HepG2 (cell line): ENCODE measurements at regions not wholly inside any gene's neighbourhood (a gene's known extent, or its start where the extent isn't known, plus 50 kb on each side); places are given as distances from the start of the nearest gene placed in this dataset.

ENCODE experiments used
- ATAC-seq: fragments of 200-7000 bp; cut with Tn5 transposase; 3 replicates; pipeline ENCODE4 v1.9.1; 2020; ENCODE audit warnings: mild to moderate bottlenecking, moderate library complexity
- BruUV-seq: library from RNA; stranded (reverse); fragments of 400-500 nt; replicated peaks from 2 replicates; lab custom pipeline; 2021; lab: Mats Ljungman, UMichigan
- CTCF ChIA-PET: fragments of 300-600 bp; formaldehyde crosslinking; extraction: SDS; loops from one replicate; lab custom pipeline; 2021; ENCODE audit warnings: low total read pairs, inconsistent platforms, low intra/inter-chr PET ratio; lab: Yijun Ruan, JAX
- POLR2A ChIA-PET: fragments of 350-600 bp; sonication (Branson Sonifier 250); formaldehyde crosslinking; loops from one replicate; lab custom pipeline; 2020; ENCODE audit warnings: antibody characterized with exemption, inconsistent platforms; lab: Yijun Ruan, JAX
- DNase-seq: peaks from one replicate; pipeline ENCODE4 v3.0.0-alpha.2; 2015; ENCODE audit warnings: low spot score
- FAIRE-seq: peaks from 3 replicates; lab custom pipeline; 2011; peaks lifted over from hg19 to GRCh38; lab: Jason Lieb, UNC
- H2AFZ ChIP-seq: one replicate; pipeline ENCODE4 v1.6.1; 2011; ENCODE audit warnings: low read length, inconsistent platforms
- H3K27ac ChIP-seq: fragments of 300-600 bp; 3 replicates; pipeline ENCODE4 v1.8.0; 2011; ENCODE audit warnings: mixed run types, mild to moderate bottlenecking, mixed read lengths, low read length, inconsistent platforms; ENCODE audit not compliant: insufficient read depth; ENCODE audit errors: extremely low read length
- H3K27me3 ChIP-seq, 2 experiments: fragments of 200-600 bp in 1 of 2; 2 replicates in 1 of 2; 3 replicates in 1 of 2; pipeline versions ENCODE4 v1.6.0 to v1.8.0; 2011; ENCODE audit warnings: low read length in 2 of 2, mild to moderate bottlenecking in 2 of 2, moderate library complexity in 2 of 2, inconsistent platforms in 1 of 2; ENCODE audit not compliant: insufficient read depth in 2 of 2, control insufficient read depth in 1 of 2
- H3K36me3 ChIP-seq, 2 experiments: fragments of 200-600 bp in 1 of 2; replicated peaks in 1 of 2; 2 replicates in 1 of 2; 3 replicates in 1 of 2; pipeline versions ENCODE4 v1.5.1 to v1.8.0; 2011; ENCODE audit warnings: low read length in 2 of 2, inconsistent platforms in 1 of 2; ENCODE audit not compliant: insufficient read depth in 2 of 2, control insufficient read depth in 1 of 2
- H3K4me1 ChIP-seq: 2 replicates; pipeline ENCODE4 v1.5.1; 2012; ENCODE audit warnings: low read length, inconsistent platforms; ENCODE audit not compliant: insufficient read depth
- H3K4me2 ChIP-seq: 2 replicates; pipeline ENCODE4 v1.6.0; 2011; ENCODE audit warnings: low read depth, low read length, inconsistent platforms
- H3K4me3 ChIP-seq, 3 experiments: fragments of 200-600 bp in 1 of 3; sonication (generic), shearing (Covaris generic) in 1 of 3; replicated peaks in 1 of 3; 2 replicates each; pipeline ENCODE4 v1.5.1; 2011 to 2016; ENCODE audit warnings: low read length in 3 of 3, inconsistent platforms in 2 of 3, low read depth in 2 of 3, mild to moderate bottlenecking in 2 of 3, control low read depth in 1 of 3, mixed read lengths in 1 of 3; ENCODE audit not compliant: insufficient read depth in 1 of 3
- H3K79me2 ChIP-seq: one replicate; pipeline ENCODE4 v1.6.1; 2011; ENCODE audit warnings: low read length, inconsistent platforms; ENCODE audit not compliant: insufficient read depth
- H3K9ac ChIP-seq: 2 replicates; pipeline ENCODE4 v1.6.0; 2011; ENCODE audit warnings: mild to moderate bottlenecking, low read depth, low read length, inconsistent platforms; ENCODE audit not compliant: insufficient read depth
- H3K9me3 ChIP-seq: 2 replicates; pipeline ENCODE4 v1.5.1; 2012; ENCODE audit warnings: mild to moderate bottlenecking, low read length
- H4K20me1 ChIP-seq: 2 replicates; pipeline ENCODE4 v1.6.0; 2011; ENCODE audit warnings: inconsistent platforms, mild to moderate bottlenecking, low read length, moderate library complexity; ENCODE audit not compliant: insufficient read depth
- FOXK2 ChIP-seq: fragments of 450-650 bp; IDR thresholded peaks from 2 replicates; pipeline ENCODE4 v1.6.1; 2016
- TFE3 ChIP-seq: IDR thresholded peaks from 2 replicates; pipeline ENCODE4 v1.6.1; 2016
- ZBTB33 ChIP-seq: sonication (generic); formaldehyde crosslinking; IDR thresholded peaks from 2 replicates; pipeline ENCODE4 v1.4.0; 2020; ENCODE audit warnings: missing genetic modification reagents
- ZBTB7A ChIP-seq: sonication (generic); formaldehyde crosslinking; IDR thresholded peaks from 2 replicates; pipeline ENCODE4 v1.8.0; 2022; ENCODE audit warnings: mild to moderate bottlenecking, missing genetic modification reagents
- ZNF414 ChIP-seq: sonication (generic); formaldehyde crosslinking; IDR thresholded peaks from 2 replicates; pipeline ENCODE4 v1.5.0; 2020; ENCODE audit warnings: missing genetic modification reagents
- WGBS: methylation state at CpG from one replicate; pipeline ENCODE4 v1.1.6; 2017; ENCODE audit warnings: low lambda C conversion rate; 5-methylcytosine and 5-hydroxymethylcytosine counted together
- in situ Hi-C: cut with HindIII; loops from 2 replicates; pipeline ENCODE4 v1.10.0; 2017; ENCODE audit warnings: low pct_unique_long_range_greater_than_20kb; ENCODE audit not compliant: extremely low pct_ligation_motif_present
- intact Hi-C: fragments of 100-400 bp; cut with micrococcal nuclease; formaldehyde crosslinking; loops from one replicate; pipeline ENCODE4 v1.10.0; 2022; ENCODE audit not compliant: unreplicated experiment

- ATAC-seq, result no peak
- Histone ChIP-seq H3K9ac (no peak overlapping the region), H3K36me3 (no peaks in the 10 kb centered on the region), H4K20me1 (no peaks in the 10 kb centered on the region), H3K4me2 (no peak overlapping the region), H3K4me1 (no peaks in the 10 kb centered on the region), H3K27ac (no peak overlapping the region), H3K4me3 (no peak overlapping the region), H2AFZ (no peak overlapping the region), H3K27me3 (no peaks in the 10 kb centered on the region), H3K9me3 (peaks cover 9% of the 10 kb centered on the region), H3K79me2 (no peaks in the 10 kb centered on the region)
- CTCF ChIA-PET, result no interaction called here
- FAIRE-seq, result no peak
- in situ Hi-C loops (no loop called here), intact Hi-C loops (no loop called here)
- POLR2A ChIA-PET, result no interaction called here
- no peak for DNase-seq
- WGBS, result 3% methylated on average over 1 of the region's 1 CpG
- no TSS peak for BruUV-seq
- TF ChIP-seq TFE3 (CRISPR knock-in tag) (no peak), ZBTB7A (CRISPR knock-in tag) (no peak), ZBTB33 (CRISPR knock-in tag) (no peak), FOXK2 (no peak), ZNF414 (CRISPR knock-in tag) (no peak)
Measured at GRCh38 chr1:72547412-72547811, 265.1 kb upstream of the NEGR1 start.
